Endodermal cell (in vitro differentiated cells): ENCODE measurements at regions not wholly inside any gene's neighbourhood (a gene's known extent, or its start where the extent isn't known, plus 50 kb on each side); places are given as distances from the start of the nearest gene placed in this dataset.

Experiments used
- DNase-seq: peaks from one replicate; pipeline ENCODE4 v3.0.0-alpha.2; 2017
- H3K27ac ChIP-seq: 2 replicates; pipeline ENCODE4 v1.5.1; 2013; ENCODE audit warnings: mild to moderate bottlenecking, low read depth, low read length, moderate library complexity
- H3K27me3 ChIP-seq: 2 replicates; pipeline ENCODE4 v1.6.1; 2013; ENCODE audit warnings: mild to moderate bottlenecking, low read length, moderate library complexity; ENCODE audit not compliant: insufficient read depth, control insufficient read depth, poor library complexity, severe bottlenecking
- H3K36me3 ChIP-seq: 2 replicates; pipeline ENCODE4 v1.7.0; 2013; ENCODE audit warnings: mild to moderate bottlenecking, low read length, moderate library complexity; ENCODE audit not compliant: control insufficient read depth, insufficient read depth
- H3K4me1 ChIP-seq: one replicate; pipeline ENCODE4 v1.7.0; 2013; ENCODE audit warnings: low read length; ENCODE audit not compliant: control insufficient read depth, insufficient read depth
- H3K4me3 ChIP-seq: 2 replicates; pipeline ENCODE4 v1.5.1; 2013; ENCODE audit warnings: mild to moderate bottlenecking, low read length, moderate library complexity
- H3K9ac ChIP-seq: 2 replicates; pipeline ENCODE4 v1.6.1; 2013; ENCODE audit warnings: mild to moderate bottlenecking, low read length, moderate library complexity; ENCODE audit not compliant: poor library complexity, severe bottlenecking; ENCODE audit errors: extremely low read depth
- H3K9me3 ChIP-seq: 2 replicates; pipeline ENCODE4 v1.6.1; 2013; ENCODE audit warnings: mild to moderate bottlenecking, low read length, moderate library complexity; ENCODE audit not compliant: control insufficient read depth
- H3K27ac Mint-ChIP-seq: 2 replicates; pipeline ENCODE4 v1.8.0; 2020; ENCODE audit warnings: mixed read lengths
- H3K27me3 Mint-ChIP-seq: 2 replicates; pipeline ENCODE4 v1.8.0; 2021; ENCODE audit warnings: mild to moderate bottlenecking, mixed read lengths; ENCODE audit not compliant: insufficient read depth
- H3K36me3 Mint-ChIP-seq: 2 replicates; pipeline ENCODE4 v1.8.0; 2020; ENCODE audit warnings: low read depth, mixed read lengths
- H3K4me1 Mint-ChIP-seq: 2 replicates; pipeline ENCODE4 v1.8.0; 2020; ENCODE audit warnings: mixed read lengths
- H3K4me3 Mint-ChIP-seq: 2 replicates; pipeline ENCODE4 v1.8.0; 2020; ENCODE audit warnings: mild to moderate bottlenecking, moderate library complexity, mixed read lengths
- H3K9me3 Mint-ChIP-seq: 2 replicates; pipeline ENCODE4 v1.8.0; 2020; ENCODE audit warnings: mild to moderate bottlenecking, mixed read lengths
- CTCF ChIP-seq: fragments of 200-600 bp; sonication (generic); conservative IDR thresholded peaks from 2 replicates; pipeline ENCODE4 v1.5.0; 2021; ENCODE audit warnings: antibody characterized with exemption, mild to moderate bottlenecking
- WGBS, 2 experiments: methylation state at CpG; one replicate each; pipeline versions ENCODE4 v1.1.5 to v1.1.7; 2013; ENCODE audit warnings: missing lambda C conversion rate in 2 of 2, mixed read lengths in 1 of 2; ENCODE audit not compliant: insufficient coverage in 1 of 2, insufficient read length in 1 of 2; 5-methylcytosine and 5-hydroxymethylcytosine counted together

DNA sequence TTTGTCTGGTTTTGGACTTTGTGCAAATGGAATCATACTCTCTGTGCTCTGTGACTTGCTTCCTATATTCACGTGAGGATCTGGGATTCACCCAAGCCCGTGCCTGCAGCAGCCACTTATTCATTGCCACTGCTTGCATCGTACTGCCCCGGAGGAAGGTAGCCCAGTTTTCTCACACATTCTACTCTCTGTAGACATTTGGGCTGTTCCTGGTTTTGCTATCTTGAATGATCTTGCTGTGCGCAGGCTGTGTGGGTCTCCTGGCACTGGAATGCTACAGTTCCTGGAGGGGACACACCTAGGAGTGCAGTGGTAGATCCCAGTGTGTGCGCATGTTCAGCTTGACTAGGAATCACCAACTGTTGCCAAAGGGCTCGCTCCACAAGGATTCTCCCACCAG lies 99.2 kb upstream of the BOD1 start:
- Mint-ChIP-seq H3K27me3 (no peaks in the 10 kb centered on the region), H3K4me3 (no peak overlapping the region), H3K4me1 (peaks cover 6% of the 10 kb centered on the region), H3K27ac (no peak overlapping the region), H3K36me3 (peaks cover 16% of the 10 kb centered on the region), H3K9me3 (no peaks in the 10 kb centered on the region)
- no peak for TF ChIP-seq CTCF
- Histone ChIP-seq H3K4me1 (no peaks in the 10 kb centered on the region), H3K36me3 (no peaks in the 10 kb centered on the region), H3K9me3 (no peaks in the 10 kb centered on the region), H3K27me3 (no peaks in the 10 kb centered on the region), H3K27ac (no peak overlapping the region), H3K4me3 (no peak overlapping the region), H3K9ac (no peak overlapping the region)
- 95 to 96% methylated on average over 6 to 7 of the region's 7 CpGs for WGBS, 2 experiments
- DNase-seq, result no peak

GRCh38 chr5:173716058-173716682 lies 99.7 kb upstream of the BOD1 start:
- H3K9me3 ChIP-seq, result no peaks in the 10 kb centered on the region
- H3K9ac ChIP-seq, result no peak overlapping the region
- H3K27ac ChIP-seq, result no peak overlapping the region
- Mint-ChIP-seq H3K27me3 (no peaks in the 10 kb centered on the region), H3K4me1 (peaks cover 6% of the 10 kb centered on the region), H3K4me3 (no peak overlapping the region), H3K9me3 (no peaks in the 10 kb centered on the region), H3K36me3 (peaks cover 16% of the 10 kb centered on the region), H3K27ac (no peak overlapping the region)
- H3K36me3 ChIP-seq, result no peaks in the 10 kb centered on the region
- 83 to 95% methylated on average over 9 to 10 of the region's 10 CpGs for whole genome bisulfite sequencing, 2 experiments
- TF ChIP-seq CTCF, result no peak
- H3K27me3 ChIP-seq, result no peaks in the 10 kb centered on the region
- H3K4me3 ChIP-seq, result no peak overlapping the region
- H3K4me1 ChIP-seq, result no peaks in the 10 kb centered on the region
- DNase-seq, result no peak

- TF ChIP-seq CTCF, result no peak
- Histone ChIP-seq H3K4me3 (no peak overlapping the region), H3K9ac (no peak overlapping the region), H3K4me1 (no peaks in the 10 kb centered on the region), H3K27me3 (no peaks in the 10 kb centered on the region), H3K36me3 (no peaks in the 10 kb centered on the region), H3K27ac (no peak overlapping the region), H3K9me3 (no peaks in the 10 kb centered on the region)
- Mint-ChIP-seq H3K27me3 (no peaks in the 10 kb centered on the region), H3K9me3 (no peaks in the 10 kb centered on the region), H3K4me1 (no peaks in the 10 kb centered on the region), H3K27ac (no peak overlapping the region), H3K4me3 (no peak overlapping the region), H3K36me3 (peaks cover 21% of the 10 kb centered on the region)
- 87 to 93% methylated on average over 10 of the region's 10 CpGs for WGBS, 2 experiments
- no peak for DNase-seq
These were observed 101.5 kb upstream of the BOD1 start for GRCh38 chr5:173717959-173718358.
